Posterior vena cava (tissue), 2 donors: ENCODE measurements at regions not wholly inside any gene's neighbourhood (a gene's known extent, or its start where the extent isn't known, plus 50 kb on each side); places are given as distances from the start of the nearest gene placed in this dataset.

ENCODE experiments used
- DNase-seq: peaks from one replicate; pipeline ENCODE4 v3.0.0-alpha.2; 2020; ENCODE audit warnings: low spot score
- intact Hi-C, 2 donors: fragments of 100-400 bp; cut with DNase I; formaldehyde crosslinking; loops; one replicate each; pipeline versions ENCODE4 v1.14.1 to v1.14.2; 2022 to 2023
- donor health status: DM: yes; HTN: yes; CAD: no.
- donor health status: DM: yes; HTN: yes; CAD: no.

DNA sequence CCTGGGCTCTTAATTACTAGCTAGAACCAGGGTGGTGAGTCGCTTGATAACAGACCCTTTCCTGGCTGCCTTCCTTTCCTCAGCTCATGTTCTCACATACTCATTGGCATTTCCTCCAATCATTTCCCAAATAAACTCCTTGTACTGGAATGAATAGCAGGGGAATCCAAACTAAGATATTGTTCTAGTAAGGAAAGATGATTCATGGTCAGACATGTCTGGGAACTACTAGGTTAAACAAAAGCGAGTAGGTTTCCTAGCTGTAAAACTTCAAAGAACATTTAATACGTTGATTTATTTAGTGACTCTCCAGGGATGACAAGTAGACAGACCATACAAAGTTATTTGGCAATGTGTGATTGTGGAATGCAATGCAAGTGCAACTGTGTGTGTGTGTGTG is 121.2 kb upstream of the KCNJ6 start:
- DNase-seq, result no peak
- intact Hi-C loops, result no loop called here

DNA sequence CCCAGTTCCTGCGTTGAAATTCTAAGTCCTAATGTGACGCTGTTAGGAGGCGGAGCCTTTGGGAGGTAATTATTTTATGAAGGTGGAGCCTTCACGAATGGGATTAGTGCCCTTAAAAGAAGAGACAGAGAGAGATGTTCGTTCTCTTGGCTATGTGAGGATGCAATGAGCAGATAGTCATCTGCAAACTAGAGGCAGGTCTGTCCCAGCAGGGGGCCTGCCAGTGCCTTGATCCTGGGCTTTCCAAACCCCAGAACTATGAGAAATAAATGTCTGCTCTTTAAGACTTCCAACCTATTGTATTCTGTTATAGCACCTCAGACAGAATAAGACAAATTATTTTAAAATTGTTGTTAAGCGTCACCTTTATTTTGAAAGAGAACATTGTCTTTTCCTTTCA is 123.1 kb upstream of the KCNJ6 start:
- DNase-seq, result no peak
- intact Hi-C loops, result no loop called here

DNA sequence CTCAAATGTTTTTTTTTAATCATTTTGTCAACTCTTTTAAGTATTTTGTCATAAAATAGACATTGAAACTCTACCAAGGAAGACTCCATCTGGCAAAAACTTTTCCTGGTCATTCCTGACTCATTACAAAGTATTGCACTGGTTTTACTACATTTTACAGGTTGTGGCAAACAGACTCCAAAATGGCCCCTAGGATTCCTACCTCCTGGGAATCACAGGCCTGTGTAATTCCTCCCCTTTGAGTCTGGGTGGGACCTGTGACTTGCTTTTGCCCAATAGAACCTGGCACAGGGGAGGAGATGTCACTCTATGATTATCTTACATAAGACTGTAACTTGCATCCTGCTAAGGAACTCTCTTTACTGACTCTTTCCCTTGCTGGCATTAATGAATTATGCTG is 123.6 kb upstream of the KCNJ6 start:
- intact Hi-C loops, result no loop called here
- no peak for DNase-seq

DNA sequence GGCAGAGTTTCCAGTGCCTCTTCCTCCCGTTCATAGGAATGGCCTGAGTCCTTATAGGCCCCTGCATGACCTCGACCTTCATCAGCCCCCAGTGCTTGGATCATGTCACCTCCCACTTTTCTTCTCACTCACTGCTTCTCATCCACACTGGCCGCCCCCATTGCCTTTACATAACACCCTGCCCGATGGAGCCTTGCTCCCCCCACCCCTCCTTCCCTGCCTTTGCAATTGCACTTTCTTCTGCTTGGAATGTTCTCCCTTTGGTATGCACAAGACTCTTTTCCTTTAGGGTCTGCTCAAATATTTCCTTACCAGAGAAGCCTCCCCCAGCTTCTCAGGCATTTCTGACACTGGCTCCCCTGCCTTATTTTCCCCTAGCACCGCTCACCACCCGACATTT is 125.2 kb upstream of the KCNJ6 start:
- DNase-seq, result no peak
- intact Hi-C loops, result no loop called here

DNA sequence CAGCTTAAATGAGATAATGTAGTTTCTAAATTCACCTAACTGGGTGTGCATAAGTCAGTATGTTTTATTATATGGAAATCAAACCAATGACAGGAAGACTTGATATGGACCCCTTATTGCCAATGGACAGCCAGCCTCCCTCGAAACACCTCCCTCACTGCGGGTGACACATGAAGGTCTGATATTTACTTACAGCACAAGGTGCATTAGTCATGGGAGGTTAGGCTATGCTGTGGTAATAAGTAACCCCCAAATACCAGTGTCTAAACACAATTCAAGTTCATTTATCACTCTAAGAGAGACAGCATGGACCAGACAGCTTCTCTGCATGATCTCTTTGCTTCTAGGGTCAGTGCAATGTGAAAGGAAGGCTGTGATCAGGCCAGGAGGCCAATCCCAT is 126.0 kb upstream of the KCNJ6 start:
- intact Hi-C loops, result no loop called here
- no peak for DNase-seq

DNA sequence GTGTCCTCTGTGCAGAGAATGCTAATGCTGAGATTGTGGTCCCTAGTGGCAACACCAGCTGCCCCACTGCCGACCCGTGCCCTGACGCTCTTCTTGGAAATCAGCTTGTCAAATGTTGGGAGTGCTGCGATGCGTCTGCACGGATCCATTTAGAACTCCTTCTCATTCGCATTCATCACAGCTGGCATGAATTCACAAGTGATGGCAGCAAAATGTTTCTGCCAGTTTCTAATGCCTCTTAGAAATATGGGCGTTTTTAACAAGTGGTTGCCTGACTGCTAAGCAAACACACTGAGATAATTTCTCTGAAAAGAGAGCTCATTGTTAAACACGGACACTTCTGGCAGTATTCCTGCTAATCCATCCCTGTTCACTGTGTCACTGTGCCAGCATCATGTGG is 131.9 kb upstream of the KCNJ6 start:
- DNase-seq, result no peak
- intact Hi-C loops, result no loop called here

DNA sequence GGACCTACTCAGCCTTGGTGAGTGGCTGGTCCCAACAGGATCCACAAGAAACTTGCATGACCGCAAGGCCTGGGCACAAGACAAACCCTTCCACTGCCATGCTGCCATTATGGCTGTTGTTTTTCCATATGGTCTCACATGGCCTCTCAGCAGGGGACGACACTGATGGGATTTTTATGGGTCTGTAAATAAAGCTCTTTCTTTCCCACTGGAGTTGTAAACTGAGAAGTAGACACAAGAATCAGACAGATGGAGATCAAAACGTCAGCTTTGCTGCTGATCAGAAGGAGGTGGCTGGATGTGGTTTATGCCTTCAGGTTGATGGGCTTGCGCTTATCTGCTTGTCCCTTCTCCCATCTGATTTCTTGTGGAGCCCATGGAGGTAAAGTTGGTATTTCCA is 138.1 kb upstream of the KCNJ6 start:
- intact Hi-C loops, result no loop called here
- DNase-seq, result no peak

DNA sequence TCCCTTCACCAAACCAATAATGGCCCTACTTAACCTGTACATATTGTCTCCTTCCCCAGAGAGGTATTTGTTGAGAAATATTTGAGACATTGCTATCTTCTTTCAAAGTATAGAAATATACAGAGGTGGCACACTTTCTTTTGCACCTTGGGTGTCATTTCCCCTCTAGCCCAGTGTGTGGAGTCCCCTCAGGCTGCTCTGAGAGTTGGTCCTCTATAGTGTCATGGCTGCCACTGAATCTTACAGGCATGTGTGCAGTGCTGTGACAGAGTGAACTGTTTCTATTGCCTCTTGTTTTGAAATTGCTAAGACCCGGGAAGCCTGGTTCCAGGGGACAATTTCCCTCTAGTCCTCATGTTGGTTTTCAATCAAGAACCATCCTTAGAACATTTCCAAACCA is 140.2 kb upstream of the KCNJ6 start:
- DNase-seq, result no peak
- intact Hi-C loops, result no loop called here

DNA sequence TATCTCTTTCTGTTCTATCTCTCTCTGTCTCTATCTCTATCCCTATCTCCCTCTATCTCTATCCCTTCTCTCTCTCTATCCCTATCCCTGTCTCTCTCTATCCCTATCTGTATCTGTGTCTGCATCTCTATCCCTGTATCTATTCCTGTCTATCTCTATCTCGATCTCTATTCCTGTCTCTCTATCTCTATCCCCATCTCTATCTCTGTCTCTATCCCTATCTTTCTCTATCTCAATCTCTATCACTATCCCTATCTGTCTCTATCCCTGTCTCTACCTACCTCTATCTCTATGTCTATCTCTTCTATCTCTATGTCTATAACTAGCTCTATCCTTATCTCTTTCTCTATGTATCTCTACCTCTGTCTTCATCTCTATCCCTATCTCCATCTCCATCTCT is 141.4 kb upstream of the KCNJ6 start:
- intact Hi-C loops, result no loop called here
- DNase-seq, result no peak

DNA sequence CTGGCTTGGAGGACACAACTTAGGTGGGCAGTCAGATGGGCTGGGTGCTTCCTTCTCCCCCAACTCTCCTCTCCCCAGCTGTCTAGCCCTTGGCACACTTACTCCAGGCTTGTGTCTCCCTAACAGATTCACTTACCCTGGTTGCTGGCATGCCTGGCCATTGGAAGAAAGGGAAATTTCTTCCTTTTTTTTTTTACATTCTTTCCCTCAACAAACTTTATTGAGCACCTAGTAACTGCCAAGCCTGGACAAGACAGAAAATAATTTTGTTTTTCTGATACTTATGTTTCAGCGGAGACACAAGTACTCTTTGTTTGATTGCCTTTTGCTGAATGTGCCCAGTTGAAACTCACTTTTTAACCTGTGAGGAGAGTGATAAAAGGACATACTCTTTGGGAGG is 144.3 kb upstream of the KCNJ6 start:
- intact Hi-C loops, result no loop called here
- DNase-seq, result no peak

DNA sequence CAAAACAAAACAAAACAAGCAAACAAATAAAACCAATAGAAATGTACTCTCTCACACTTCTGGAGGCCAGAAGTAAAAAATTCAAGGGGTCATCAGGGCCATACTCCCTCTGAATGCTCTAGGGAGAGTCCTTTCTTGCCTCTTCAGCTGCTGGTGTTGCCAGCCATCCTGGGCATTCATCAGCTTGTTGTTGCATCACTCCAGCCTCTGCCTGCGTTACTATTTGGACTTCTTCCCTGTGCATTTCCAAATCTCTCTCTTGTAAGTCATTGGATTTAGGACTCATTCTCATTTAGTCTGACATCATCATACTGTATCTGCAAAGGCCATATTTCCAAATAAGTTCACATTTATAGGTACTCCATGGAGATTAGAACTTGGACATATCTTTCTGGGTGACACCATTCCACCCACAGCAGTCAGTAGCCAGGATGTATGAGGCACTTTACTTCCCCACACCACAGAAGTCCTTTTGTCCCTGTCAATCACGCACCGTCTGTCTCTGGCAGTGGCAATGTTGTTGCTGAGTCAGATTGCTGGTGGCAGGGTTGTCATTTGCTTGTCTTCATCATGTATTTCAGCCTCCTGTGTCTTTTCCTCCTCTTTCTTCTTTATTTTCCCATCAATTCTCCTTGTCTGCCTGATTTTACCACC is 151.0 kb upstream of the KCNJ6 start:
- DNase-seq, result no peak
- intact Hi-C loops, result no loop called here

DNA sequence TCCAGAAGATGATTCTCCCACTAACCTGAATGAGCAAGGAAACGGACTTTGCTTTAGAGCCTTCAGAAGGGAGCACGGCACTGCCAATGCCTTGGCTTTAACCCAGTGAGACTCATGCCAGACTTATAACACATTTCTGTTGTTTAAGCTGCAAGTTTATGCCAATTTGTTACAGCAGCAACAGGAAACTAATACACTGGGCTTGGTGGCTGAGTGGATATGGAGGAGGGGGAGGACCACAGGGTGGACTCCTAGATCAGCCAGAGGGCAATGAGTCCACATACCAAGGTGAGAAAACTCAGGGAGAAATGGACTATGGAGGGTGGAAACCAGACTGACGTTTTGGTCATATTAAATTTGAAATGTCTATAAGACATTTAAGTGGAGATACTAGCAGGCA is 156.2 kb upstream of the KCNJ6 start:
- DNase-seq, result no peak
- intact Hi-C loops, result no loop called here

DNA sequence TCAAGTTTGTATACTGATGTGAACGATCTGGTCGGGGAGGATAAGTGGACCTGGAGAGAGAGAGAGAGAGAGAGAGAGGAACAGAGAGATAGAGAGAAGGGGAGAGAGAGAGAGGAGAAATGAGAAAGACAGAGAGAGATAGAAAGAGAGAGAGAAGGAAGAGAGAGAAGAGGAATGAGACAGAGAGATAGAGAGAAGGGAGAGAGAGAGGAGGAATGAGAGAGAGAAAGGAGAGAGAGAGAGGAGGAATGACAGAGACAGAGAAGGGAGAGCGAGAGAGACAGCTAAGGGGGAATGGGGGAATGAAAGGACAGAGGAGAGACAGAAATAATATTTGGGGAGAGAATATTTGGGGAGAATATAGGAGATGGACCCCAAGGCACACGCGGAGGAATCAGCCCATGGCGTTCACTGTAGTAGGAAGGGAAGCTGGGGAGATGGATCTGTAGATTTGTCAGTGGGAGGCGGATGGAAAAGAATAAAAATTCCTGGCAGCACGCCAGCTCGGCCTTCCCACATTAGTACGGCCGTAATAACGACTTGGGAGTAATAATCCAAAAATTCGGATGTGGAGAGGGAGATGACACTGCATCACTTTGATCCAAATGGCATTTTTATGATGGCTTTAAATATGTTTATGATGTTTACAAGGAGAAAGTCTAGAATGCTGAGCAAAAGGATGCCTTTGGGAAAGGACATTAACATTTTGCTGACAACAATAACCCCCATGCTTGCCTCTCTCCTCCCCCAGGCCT is 159.8 kb upstream of the KCNJ6 start:
- DNase-seq, result no peak
- intact Hi-C loops, result no loop called here

DNA sequence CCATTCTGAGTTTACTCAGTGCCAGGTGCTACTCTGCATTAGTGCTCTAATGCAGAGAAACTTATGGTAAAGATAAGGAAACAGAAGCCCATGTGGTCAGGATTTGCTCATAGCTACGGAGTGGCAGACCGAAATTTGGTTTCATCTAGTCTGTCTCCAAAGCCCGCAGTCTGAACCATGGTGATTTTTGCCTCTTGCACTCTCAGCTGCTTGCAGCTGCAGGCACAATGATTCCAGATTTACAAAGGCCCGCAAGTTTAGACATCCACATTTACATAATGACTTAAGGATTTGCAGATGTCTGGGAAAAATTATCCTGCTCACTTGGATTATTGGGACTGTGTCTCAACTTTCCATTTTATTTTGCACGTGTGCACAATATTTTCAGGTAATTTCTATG is 161.3 kb upstream of the KCNJ6 start:
- DNase-seq, result no peak
- intact Hi-C loops, result no loop called here

DNA sequence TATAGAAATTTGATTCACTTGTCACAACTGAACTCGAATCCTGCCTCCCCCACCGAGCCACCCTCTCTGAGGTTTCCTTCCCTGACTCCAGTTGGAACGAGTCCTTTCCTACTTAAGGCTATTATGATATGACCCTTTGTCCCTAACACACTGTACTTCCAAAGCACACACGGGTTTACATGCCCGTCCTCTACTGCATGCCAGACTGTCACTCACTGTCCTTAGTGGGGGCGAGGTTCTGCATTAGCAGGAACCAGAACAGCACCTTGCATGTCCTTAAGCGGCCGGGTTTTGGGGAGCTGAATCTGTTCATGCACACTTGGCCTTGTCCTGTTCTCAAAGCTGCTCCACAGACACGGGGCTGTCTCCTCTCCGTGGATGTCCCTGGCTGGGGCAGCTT is 164.6 kb upstream of the KCNJ6 start:
- intact Hi-C loops, result no loop called here
- no peak for DNase-seq

DNA sequence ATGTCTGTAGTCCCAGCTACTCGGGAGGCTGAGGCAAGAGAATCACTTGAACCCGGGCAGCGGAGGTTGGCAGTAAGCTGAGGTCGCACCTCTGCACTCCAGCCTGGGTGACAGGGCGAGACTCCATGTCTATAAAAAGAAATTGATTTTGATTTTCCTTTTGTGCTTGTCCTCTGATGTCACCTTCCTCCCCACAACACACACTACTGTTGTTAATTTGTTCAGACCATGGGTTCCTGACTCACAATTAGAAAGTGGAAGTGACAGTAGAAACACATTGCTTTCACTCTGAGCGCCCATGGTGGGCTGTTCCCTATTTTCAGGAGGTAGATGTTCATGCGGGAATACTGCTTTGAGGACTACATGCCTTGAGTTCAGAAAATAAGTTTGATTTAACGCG is 165.5 kb upstream of the KCNJ6 start:
- intact Hi-C loops, result no loop called here
- no peak for DNase-seq

DNA sequence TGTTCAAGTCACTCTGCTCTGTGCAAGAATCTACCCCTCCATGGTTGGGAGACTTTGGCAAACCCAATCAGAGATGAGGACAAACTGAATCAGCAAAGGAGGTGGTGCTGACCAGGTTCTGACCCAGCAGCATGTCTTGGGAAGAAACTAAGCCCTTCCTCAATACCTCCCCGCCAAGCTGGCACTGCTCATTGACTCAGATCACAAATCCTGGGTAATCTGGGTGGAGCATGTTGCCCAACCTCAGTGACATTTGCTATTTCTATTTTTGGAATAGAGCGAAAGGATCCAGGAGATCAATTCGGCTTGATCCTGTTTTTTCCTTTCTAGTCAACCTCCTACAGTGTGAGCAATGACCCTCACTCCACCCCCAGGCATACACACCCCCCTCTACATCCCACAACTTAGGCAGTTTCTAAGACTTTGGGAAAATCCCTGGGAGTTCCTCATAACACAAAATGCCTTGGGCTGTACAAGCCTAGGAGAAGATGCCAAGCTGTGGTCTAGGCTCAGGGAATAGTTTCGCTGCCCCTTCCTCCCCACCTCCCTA is 166.8 kb upstream of the KCNJ6 start:
- DNase-seq, result no peak
- intact Hi-C loops, result no loop called here

DNA sequence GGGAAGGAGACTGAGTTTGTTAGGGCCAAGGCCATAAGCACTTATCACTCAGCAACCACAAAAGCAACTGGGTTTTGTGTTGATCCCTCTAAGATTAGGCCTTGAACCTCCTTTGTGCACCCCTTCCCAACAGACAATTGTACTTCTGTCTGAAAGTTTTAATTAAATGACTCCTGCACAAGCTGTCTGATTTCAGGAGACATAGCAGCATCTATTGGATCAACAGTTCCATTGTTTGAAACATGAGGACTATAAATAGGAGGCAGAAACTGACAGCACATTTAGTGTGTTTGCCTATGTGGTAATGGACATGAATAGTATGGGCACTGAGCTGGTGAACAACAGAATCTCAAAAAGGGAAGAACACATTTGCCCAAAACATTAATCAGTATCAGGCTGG is 167.3 kb upstream of the KCNJ6 start:
- intact Hi-C loops, result no loop called here
- no peak for DNase-seq

DNA sequence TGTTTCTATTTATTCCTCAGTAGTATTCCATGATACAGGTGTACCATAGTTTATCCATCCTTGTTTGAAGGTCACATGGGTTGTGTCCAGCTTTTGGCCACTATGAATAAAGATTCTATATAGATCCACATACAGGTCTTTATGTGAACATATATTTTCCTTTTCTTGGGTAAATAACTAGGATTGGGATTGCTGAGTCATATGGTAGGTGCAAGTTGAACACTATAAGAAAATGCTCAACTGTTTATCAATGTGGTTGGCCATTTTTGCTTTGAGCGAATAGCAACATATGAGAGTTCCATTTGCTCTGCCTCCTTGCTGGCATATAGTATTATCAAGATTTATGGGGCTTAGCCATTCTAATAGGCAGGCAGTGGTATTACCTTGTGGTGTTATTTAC is 170.2 kb upstream of the KCNJ15 start:
- no peak for DNase-seq
- intact Hi-C loops, result loop anchor here in 1 of 2 donors (5.0 kb wide), 1 partner anchor 291 kb away; no protein-coding TSS in a partner anchor

DNA sequence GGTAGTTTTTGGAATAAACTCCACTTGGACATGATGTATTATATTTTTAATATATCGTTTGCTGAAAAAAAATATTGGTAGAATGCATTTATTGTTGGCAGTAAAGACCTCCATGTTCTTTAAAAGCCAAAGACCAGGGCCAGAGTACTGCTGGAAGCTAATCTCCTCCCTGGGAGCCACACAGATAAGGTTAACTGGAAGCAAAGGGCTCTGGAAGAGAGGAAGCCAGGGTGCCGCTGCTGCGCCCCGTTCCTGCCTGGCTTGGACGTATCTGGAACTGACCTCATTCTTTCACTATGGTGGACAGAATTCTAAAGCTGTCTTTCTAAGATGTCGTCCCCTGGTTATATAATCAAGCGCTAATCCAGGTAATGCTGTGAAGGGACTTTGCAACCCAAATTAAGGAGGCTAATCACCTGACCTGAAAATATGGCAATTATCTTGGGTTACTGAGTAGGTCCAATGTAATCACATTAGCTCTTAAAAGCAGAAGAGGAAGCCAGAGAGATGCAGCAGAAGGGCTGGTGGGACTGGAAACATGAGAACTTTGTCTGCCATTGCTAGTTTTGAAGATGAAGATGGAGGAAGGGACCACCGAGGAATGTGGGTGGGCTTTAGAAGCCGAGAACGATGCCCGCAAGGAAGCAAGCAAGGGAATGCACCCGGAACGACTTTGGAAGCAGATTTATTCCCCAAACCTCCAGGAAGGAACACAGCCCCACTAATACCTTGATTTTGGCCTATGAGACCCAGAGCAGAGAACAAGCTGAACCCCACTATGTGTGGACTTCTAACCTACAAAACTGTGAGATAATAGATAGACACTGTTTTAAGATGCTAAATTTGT is 167.7 kb upstream of the KCNJ15 start:
- DNase-seq, result no peak
- intact Hi-C loops, result loop anchor here in 1 of 2 donors (5.0 kb wide), 1 partner anchor 288 kb away; no protein-coding TSS in a partner anchor
